ENCODE measurements at regions not wholly inside any gene's neighbourhood (a gene's known extent, or its start where the extent isn't known, plus 50 kb on each side); places are given as distances from the start of the nearest gene placed in this dataset.

- TF ChIP-seq ZNF274 (IDR thresholded peaks at IDR 0.05; ENCODE audit: low read depth, low read length) (no peak), SUZ12 (IDR thresholded peaks at IDR 0.05; ENCODE audit: extremely low read depth, insufficient read depth, insufficient read length) (no peak), YY1 (IDR thresholded peaks at IDR 0.05; ENCODE audit: insufficient read depth, insufficient read length) (no peak)
Measured at GRCh38 chrX:142295190-142295589, 90.1 kb upstream of the MAGEC2 start.

All from NT2/D1 (cell line).